ENCODE measurements at regions not wholly inside any gene's neighbourhood (a gene's known extent, or its start where the extent isn't known, plus 50 kb on each side); places are given as distances from the start of the nearest gene placed in this dataset.

DNA sequence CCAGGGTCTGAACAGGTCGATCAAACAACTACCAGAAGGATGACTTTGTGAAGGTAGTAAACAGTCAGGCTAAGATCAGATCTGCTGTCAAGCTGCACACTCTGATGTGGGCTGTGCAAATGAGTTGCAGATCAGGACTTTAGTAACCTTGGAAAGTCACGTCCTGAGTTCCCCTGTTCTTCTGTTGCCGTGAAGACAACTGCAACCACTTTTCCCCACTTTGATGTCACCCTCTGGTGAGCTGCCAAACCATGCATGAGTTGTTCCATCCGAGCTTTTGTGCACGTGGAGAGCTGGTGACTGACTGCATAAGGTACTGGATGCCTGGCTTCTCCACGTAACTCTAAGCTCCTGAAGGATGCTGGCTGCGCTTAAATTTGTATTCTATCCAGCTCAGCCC, 111.0 kb downstream of the CD83 start:
- peaks cover 0 to 7% (median 0%) of the 10 kb centered on the region in 11 donors for H3K9me3 ChIP-seq
- DNase-seq (no peak), ATAC-seq (peak in 1 of 8 donors; percentile 41)
- no peaks in the 10 kb centered on the region for H3K36me3 ChIP-seq
- 57% methylated on average over 7 of the region's 7 CpGs for WGBS, 2 donors
- intact Hi-C loops (cut with DNase I) = no loop called here
- H3K4me1 ChIP-seq = peaks cover 0 to 8% (median 0%) of the 10 kb centered on the region in 9 donors
- H3K4me3 ChIP-seq = no peak overlapping the region
- no peak for TF ChIP-seq CTCF (IDR thresholded peaks at IDR 0.05)
- no peak overlapping the region for H3K27ac ChIP-seq
- no peaks in the 10 kb centered on the region for H3K27me3 ChIP-seq

GRCh38 chr6:14231071-14231483, 113.5 kb downstream of the CD83 start:
- intact Hi-C loops (cut with DNase I) = no loop called here
- WGBS, 2 donors = 94 to 95% methylated on average over 6 of the region's 6 CpGs
- no peak for DNase-seq
- H3K27me3 ChIP-seq = no peaks in the 10 kb centered on the region
- H3K4me1 ChIP-seq = no peaks in the 10 kb centered on the region
- peaks cover 0 to 4% (median 0%) of the 10 kb centered on the region in 11 donors for H3K9me3 ChIP-seq
- H3K36me3 ChIP-seq = no peaks in the 10 kb centered on the region
- no peak for ATAC-seq
- H3K4me3 ChIP-seq = no peak overlapping the region
- no peak for TF ChIP-seq CTCF (IDR thresholded peaks at IDR 0.05)
- H3K27ac ChIP-seq = no peak overlapping the region

GRCh38 chr6:14231501-14232280, 114.1 kb downstream of the CD83 start:
- Histone ChIP-seq H3K36me3 (no peaks in the 10 kb centered on the region), H3K27me3 (no peaks in the 10 kb centered on the region), H3K4me1 (no peaks in the 10 kb centered on the region), H3K27ac (no peak overlapping the region), H3K4me3 (no peak overlapping the region), H3K9me3 (no peaks in the 10 kb centered on the region)
- 91 to 94% methylated on average over 7 of the region's 7 CpGs for WGBS, 2 donors
- no peak for ATAC-seq
- TF ChIP-seq CTCF (IDR thresholded peaks at IDR 0.05) = no peak
- intact Hi-C loops (cut with DNase I) = no loop called here
- no peak for DNase-seq

DNA sequence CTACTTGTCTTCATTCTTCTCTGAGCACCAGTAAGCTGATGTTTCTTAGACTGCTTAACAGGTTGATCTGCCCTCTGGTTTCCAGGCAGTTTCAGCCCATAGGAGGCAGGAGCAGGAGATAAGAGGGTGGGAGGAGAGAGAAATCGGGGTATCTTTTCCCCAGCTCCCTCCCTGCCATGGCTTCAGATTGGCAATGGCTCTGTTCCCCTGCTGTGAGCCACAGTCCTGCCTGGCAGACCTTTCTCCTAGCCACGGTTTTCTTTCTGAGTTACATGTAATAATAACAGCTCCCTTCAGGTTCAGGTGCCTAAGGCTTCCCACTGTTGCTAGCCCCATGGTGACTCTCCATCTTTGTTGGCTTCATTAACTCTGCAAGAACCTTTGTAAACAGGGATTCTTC, 115.3 kb downstream of the CD83 start:
- ATAC-seq = no peak
- H3K4me3 ChIP-seq = no peak overlapping the region

More for the DNA sequence above, 115.3 kb downstream of the CD83 start:
- no peak for DNase-seq
- no peaks in the 10 kb centered on the region for H3K27me3 ChIP-seq
- no peak overlapping the region for H3K27ac ChIP-seq
- no peak for TF ChIP-seq CTCF (IDR thresholded peaks at IDR 0.05)
- H3K4me1 ChIP-seq = no peaks in the 10 kb centered on the region
- intact Hi-C loops (cut with DNase I) = no loop called here
- H3K36me3 ChIP-seq = no peaks in the 10 kb centered on the region
- WGBS, 2 donors = 91 to 97% methylated on average over 2 of the region's 2 CpGs
- no peaks in the 10 kb centered on the region for H3K9me3 ChIP-seq
